MM.1S (cell line): ENCODE measurements at regions not wholly inside any gene's neighbourhood (a gene's known extent, or its start where the extent isn't known, plus 50 kb on each side); places are given as distances from the start of the nearest gene placed in this dataset.

Experiments
- EZH2 ChIP-seq: fragments of 300-600 bp; sonication (generic); optimal IDR thresholded peaks from 2 replicates; pipeline ENCODE3; 2017; ENCODE audit warnings: low read depth, mild to moderate bottlenecking, antibody characterized with exemption, low read length, mixed read lengths
- EZH2phosphoT487 ChIP-seq: fragments of 300-600 bp; sonication (generic); IDR thresholded peaks from 2 replicates; pipeline ENCODE4 v1.6.1; 2018; ENCODE audit warnings: antibody characterized with exemption, low read length
- TF ChIP-seq, protein P1 (sequence below): fragments of 300-600 bp; sonication (generic); IDR thresholded peaks from 2 replicates; pipeline ENCODE4 v1.5.1; 2016; ENCODE audit warnings: antibody characterized with exemption, low read length, mixed read lengths

DNA sequence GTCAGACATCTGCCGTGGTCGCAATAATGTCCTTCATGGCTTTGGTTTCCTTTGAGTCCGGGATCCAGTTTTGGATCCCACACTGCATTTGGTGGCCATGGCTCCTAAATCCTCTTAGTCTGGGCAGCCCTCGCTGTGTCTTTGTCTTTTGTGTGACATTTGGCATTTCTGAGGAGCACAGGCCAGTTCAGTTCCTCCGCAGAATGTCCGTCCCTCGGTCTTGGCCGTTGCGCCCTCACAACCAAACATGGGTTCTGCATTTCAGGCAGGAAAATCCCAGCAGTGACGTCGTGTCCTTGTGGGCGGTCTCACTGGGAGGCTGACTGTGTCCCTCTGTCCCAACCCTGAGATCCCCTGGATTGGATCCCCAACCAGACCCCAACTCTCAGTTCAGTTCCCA is 172.9 kb upstream of the PPP1R26 start:
- TF ChIP-seq, protein P1, sequence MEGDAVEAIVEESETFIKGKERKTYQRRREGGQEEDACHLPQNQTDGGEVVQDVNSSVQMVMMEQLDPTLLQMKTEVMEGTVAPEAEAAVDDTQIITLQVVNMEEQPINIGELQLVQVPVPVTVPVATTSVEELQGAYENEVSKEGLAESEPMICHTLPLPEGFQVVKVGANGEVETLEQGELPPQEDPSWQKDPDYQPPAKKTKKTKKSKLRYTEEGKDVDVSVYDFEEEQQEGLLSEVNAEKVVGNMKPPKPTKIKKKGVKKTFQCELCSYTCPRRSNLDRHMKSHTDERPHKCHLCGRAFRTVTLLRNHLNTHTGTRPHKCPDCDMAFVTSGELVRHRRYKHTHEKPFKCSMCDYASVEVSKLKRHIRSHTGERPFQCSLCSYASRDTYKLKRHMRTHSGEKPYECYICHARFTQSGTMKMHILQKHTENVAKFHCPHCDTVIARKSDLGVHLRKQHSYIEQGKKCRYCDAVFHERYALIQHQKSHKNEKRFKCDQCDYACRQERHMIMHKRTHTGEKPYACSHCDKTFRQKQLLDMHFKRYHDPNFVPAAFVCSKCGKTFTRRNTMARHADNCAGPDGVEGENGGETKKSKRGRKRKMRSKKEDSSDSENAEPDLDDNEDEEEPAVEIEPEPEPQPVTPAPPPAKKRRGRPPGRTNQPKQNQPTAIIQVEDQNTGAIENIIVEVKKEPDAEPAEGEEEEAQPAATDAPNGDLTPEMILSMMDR: no peak
- TF ChIP-seq EZH2phosphoT487 (no peak), EZH2 (no peak)
